IPS DF 4.7 (cell line): ENCODE measurements at regions not wholly inside any gene's neighbourhood (a gene's known extent, or its start where the extent isn't known, plus 50 kb on each side); places are given as distances from the start of the nearest gene placed in this dataset.

Source experiments
- DNase-seq: peaks from one replicate; pipeline ENCODE4 v3.0.0-alpha.2; 2013; ENCODE audit warnings: low spot score; ENCODE audit errors: extremely low read depth

GRCh38 chr3:76063019-76063418, 277.7 kb upstream of the ZNF717 start:
- no peak for DNase-seq

GRCh38 chr3:76063811-76064210, 278.5 kb upstream of the ZNF717 start:
- no peak for DNase-seq

- DNase-seq: no peak
These were observed 280.6 kb upstream of the ZNF717 start for GRCh38 chr3:76065964-76066363.

- no peak for DNase-seq
These were observed 292.8 kb upstream of the ZNF717 start for GRCh38 chr3:76078101-76078500.

GRCh38 chr3:76083992-76084391, 298.6 kb upstream of the ZNF717 start:
- no peak for DNase-seq

- no peak for DNase-seq
These were observed 310.7 kb upstream of the ZNF717 start for GRCh38 chr3:76096036-76096435.

- no peak for DNase-seq
These were observed 311.7 kb upstream of the ZNF717 start for GRCh38 chr3:76096836-76097588.

GRCh38 chr3:76097589-76097969, 312.2 kb upstream of the ZNF717 start:
- no peak for DNase-seq

GRCh38 chr3:76099956-76100355, 314.6 kb upstream of the ZNF717 start:
- no peak for DNase-seq

GRCh38 chr3:76107935-76108570, 322.7 kb upstream of the ZNF717 start:
- DNase-seq: peak; percentile 22

GRCh38 chr3:76111808-76112207, 326.5 kb upstream of the ZNF717 start:
- no peak for DNase-seq

GRCh38 chr3:76122007-76122406, 336.7 kb upstream of the ZNF717 start:
- DNase-seq: no peak

GRCh38 chr3:76129441-76129840, 344.1 kb upstream of the ZNF717 start:
- DNase-seq: no peak

GRCh38 chr3:76131396-76132153, 346.2 kb upstream of the ZNF717 start:
- no peak for DNase-seq

GRCh38 chr3:76132154-76132470, 346.8 kb upstream of the ZNF717 start:
- no peak for DNase-seq

- DNase-seq: no peak
These were observed 348.8 kb upstream of the ZNF717 start for GRCh38 chr3:76134166-76134565.

- no peak for DNase-seq
These were observed 353.6 kb upstream of the ZNF717 start for GRCh38 chr3:76138921-76139320.

GRCh38 chr3:76147846-76148245, 362.5 kb upstream of the ZNF717 start:
- no peak for DNase-seq

- DNase-seq: no peak
These were observed 366.7 kb upstream of the ZNF717 start for GRCh38 chr3:76152028-76152427.

- DNase-seq: no peak
These were observed 376.5 kb upstream of the ZNF717 start for GRCh38 chr3:76161856-76162255.

GRCh38 chr3:76171647-76172046, 386.3 kb upstream of the ZNF717 start:
- no peak for DNase-seq

- DNase-seq: no peak
These were observed 392.3 kb upstream of the ZNF717 start for GRCh38 chr3:76177610-76178009.

GRCh38 chr3:76178412-76178811, 393.1 kb upstream of the ZNF717 start:
- no peak for DNase-seq
